ENCODE measurements at regions not wholly inside any gene's neighbourhood (a gene's known extent, or its start where the extent isn't known, plus 50 kb on each side); places are given as distances from the start of the nearest gene placed in this dataset.

- no peak for TF ChIP-seq POLR2A (IDR thresholded peaks at IDR 0.05; ENCODE audit: low read depth, low read length)
- TF ChIP-seq SPI1 (IDR thresholded peaks at IDR 0.05; ENCODE audit: low read depth, low read length), result no peak
- TF ChIP-seq TAF1 (IDR thresholded peaks at IDR 0.05; ENCODE audit: low read depth, low read length), result no peak
- TF ChIP-seq POLR2AphosphoS5 (IDR thresholded peaks at IDR 0.05; ENCODE audit: low read depth, low read length), result no peak
- TF ChIP-seq POU2F2 (IDR thresholded peaks at IDR 0.05; ENCODE audit: low read depth, low read length), result no peak
- no peak for TF ChIP-seq PAX5 (IDR thresholded peaks at IDR 0.05; ENCODE audit: insufficient read depth, low read length, severe bottlenecking)
Measured at GRCh38 chr13:99778500-99778899, 193.1 kb downstream of the ZIC5 start.
